ENCODE measurements at regions not wholly inside any gene's neighbourhood (a gene's known extent, or its start where the extent isn't known, plus 50 kb on each side); places are given as distances from the start of the nearest gene placed in this dataset.

DNA sequence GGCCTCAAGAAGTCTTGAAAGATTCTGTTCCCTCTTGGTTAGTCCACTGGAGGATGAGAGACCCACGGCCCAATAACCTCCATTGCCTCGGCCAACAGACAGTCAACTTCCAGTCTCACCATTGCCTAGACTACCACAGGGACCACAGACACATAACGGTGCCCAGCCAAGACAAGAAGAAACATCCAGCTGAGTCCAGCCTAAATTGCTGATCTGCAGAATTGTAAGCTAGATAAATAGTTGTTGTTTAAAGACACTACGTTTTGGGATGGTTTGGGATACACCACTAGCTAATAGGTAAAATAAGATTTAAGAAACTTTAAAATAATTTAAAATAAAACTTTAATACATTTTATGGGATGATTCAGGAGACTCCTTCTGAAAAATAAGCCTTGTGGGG, 324.7 kb upstream of the JAG1 start:
- TF ChIP-seq, protein P1, sequence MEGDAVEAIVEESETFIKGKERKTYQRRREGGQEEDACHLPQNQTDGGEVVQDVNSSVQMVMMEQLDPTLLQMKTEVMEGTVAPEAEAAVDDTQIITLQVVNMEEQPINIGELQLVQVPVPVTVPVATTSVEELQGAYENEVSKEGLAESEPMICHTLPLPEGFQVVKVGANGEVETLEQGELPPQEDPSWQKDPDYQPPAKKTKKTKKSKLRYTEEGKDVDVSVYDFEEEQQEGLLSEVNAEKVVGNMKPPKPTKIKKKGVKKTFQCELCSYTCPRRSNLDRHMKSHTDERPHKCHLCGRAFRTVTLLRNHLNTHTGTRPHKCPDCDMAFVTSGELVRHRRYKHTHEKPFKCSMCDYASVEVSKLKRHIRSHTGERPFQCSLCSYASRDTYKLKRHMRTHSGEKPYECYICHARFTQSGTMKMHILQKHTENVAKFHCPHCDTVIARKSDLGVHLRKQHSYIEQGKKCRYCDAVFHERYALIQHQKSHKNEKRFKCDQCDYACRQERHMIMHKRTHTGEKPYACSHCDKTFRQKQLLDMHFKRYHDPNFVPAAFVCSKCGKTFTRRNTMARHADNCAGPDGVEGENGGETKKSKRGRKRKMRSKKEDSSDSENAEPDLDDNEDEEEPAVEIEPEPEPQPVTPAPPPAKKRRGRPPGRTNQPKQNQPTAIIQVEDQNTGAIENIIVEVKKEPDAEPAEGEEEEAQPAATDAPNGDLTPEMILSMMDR (IDR thresholded peaks at IDR 0.05; ENCODE audit: low read depth, low read length, missing control alignments): no peak
- no peak for DNase-seq
- Histone ChIP-seq H3K27me3 (replicated peaks) (no peaks in the 10 kb centered on the region), H3K4me3 (ENCODE audit: low read depth, low read length) (no peak overlapping the region), H3K27ac (no peak overlapping the region), H3K36me3 (replicated peaks) (no peaks in the 10 kb centered on the region)
- in situ Hi-C loops (cut with HindIII; ENCODE audit: low pct_ligation_motif_present, low sequenced_read_pairs): no loop called here

DNA sequence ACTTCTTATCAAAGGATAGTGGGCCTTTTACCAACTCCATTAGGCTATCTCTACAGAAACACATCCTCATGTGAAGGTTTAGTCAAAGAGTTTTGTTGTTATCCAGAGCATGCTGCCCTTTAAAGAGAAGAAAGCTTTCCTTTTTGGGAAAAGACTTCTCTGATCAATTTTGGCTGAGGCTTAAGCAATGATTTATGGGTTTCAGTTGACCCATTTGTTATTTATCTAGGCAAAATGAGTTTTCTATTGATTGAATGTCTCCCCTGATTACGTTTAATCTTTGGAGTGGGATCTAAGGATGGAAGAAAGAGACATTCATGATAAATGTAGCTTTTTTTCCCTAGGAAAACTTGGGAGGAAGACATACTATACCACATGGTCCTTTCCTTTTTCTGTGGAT, 326.6 kb upstream of the JAG1 start:
- no peak for DNase-seq
- in situ Hi-C loops (cut with HindIII; ENCODE audit: low pct_ligation_motif_present, low sequenced_read_pairs): no loop called here
- Histone ChIP-seq H3K27ac (no peak overlapping the region), H3K27me3 (replicated peaks) (no peaks in the 10 kb centered on the region), H3K4me3 (ENCODE audit: low read depth, low read length) (no peak overlapping the region), H3K36me3 (replicated peaks) (no peaks in the 10 kb centered on the region)
- TF ChIP-seq, protein P1 (IDR thresholded peaks at IDR 0.05; ENCODE audit: low read depth, low read length, missing control alignments): no peak

DNA sequence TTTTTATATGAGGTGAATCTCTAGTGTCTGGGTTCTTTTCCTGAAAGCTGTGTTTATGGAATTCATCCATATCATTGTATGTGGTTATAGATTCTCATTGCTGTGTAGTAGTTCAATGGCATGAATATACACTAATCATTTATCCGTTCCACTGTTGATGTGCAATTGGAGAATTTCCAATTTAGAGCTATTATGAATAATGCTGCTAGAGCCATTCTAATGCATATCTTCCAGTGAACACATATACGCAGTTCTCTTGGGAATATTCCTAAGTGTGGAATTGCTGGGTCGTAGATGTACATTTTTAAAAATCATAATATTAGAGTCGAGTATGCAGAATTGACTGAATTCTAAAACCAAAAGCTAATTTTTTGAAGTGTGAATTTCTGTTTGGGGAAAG, 327.5 kb upstream of the JAG1 start:
- TF ChIP-seq, protein P1 (IDR thresholded peaks at IDR 0.05; ENCODE audit: low read depth, low read length, missing control alignments): no peak
- DNase-seq: no peak
- peak overlapping the region; percentile 60 for H3K27ac ChIP-seq
- in situ Hi-C loops (cut with HindIII; ENCODE audit: low pct_ligation_motif_present, low sequenced_read_pairs): no loop called here
- H3K4me3 ChIP-seq (ENCODE audit: low read depth, low read length): no peak overlapping the region
- H3K36me3 ChIP-seq (replicated peaks): no peaks in the 10 kb centered on the region
- no peaks in the 10 kb centered on the region for H3K27me3 ChIP-seq (replicated peaks)

DNA sequence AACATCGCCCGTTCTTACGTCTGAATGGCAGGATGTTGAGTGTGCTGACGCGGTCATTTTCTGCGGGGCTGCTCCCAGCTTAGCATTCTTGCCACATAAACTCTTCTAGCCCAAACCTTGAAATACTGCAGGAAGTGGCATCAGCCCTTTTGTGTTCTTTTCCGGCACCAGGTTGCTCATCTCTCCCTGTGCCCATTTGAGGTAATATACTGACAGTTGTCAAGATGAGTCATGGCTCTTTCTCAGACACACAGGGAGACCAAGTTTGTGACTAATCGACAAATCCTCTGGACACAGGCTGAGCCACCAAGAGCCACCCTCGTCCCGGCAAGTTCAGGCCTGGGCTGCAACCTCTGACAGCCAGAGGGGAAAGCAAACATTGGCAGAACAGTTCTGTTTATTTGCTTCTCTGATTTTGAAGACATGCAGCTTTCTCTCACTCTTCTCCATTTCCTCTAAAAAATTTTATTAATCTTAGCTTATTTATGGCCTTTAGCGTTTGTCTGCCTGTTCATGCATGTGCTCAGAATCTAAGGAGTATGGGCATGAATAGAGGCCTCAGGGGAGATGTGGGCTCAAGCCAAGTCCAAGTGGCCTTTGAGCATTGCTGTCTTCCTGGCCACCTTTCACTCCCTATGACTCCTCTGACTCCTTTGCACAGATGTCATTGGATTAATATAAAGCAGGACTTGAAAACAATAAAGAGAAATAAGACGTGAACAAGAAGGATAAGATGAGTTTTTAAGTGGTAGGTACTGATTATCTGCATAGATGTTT, 328.2 kb upstream of the JAG1 start:
- in situ Hi-C loops (cut with HindIII; ENCODE audit: low pct_ligation_motif_present, low sequenced_read_pairs): no loop called here
- peak overlapping the region; percentile 60 for H3K27ac ChIP-seq

DNA sequence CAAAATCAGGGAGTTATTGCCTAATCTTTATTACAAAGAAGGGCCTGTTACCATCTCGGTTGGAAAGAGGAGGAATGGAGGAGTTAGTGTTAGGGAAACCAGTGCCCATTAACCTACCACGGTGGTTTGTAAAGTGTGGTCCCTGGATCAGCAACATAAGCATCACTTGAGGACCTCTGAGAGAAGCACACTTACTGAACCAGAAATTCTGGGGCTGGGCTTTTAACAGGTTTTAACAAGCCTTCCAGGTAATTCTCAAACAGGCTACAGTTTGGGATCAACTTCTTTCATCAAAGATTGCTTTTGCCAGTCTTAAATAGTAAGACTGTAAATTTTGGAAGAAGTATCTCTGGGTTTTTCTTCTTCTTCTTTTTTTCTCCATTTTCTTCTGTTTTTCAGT, 329.5 kb upstream of the JAG1 start:
- no peak overlapping the region for H3K4me3 ChIP-seq (ENCODE audit: low read depth, low read length)
- no peaks in the 10 kb centered on the region for H3K36me3 ChIP-seq (replicated peaks)
- in situ Hi-C loops (cut with HindIII; ENCODE audit: low pct_ligation_motif_present, low sequenced_read_pairs): no loop called here
- H3K27me3 ChIP-seq (replicated peaks): no peaks in the 10 kb centered on the region
- no peak for DNase-seq
- TF ChIP-seq, protein P1 (IDR thresholded peaks at IDR 0.05; ENCODE audit: low read depth, low read length, missing control alignments): no peak
- no peak overlapping the region for H3K27ac ChIP-seq

More for the DNA sequence above, 328.2 kb upstream of the JAG1 start:
- Histone ChIP-seq H3K4me3 (ENCODE audit: low read depth, low read length) (no peak overlapping the region), H3K36me3 (replicated peaks) (no peaks in the 10 kb centered on the region), H3K27me3 (replicated peaks) (no peaks in the 10 kb centered on the region)
- DNase-seq: peak; percentile 80
- TF ChIP-seq, protein P1 (IDR thresholded peaks at IDR 0.05; ENCODE audit: low read depth, low read length, missing control alignments): no peak
